ENCODE measurements at regions not wholly inside any gene's neighbourhood (a gene's known extent, or its start where the extent isn't known, plus 50 kb on each side); places are given as distances from the start of the nearest gene placed in this dataset. TPM values are rescaled to one million over a fixed set of nuclear protein-coding genes. Genes with fewer than 3 reads are reported as not detected.
"Not testable (repeated sequence)": the region's sequence is repeated elsewhere in the genome, so short reads cannot be mapped to it uniquely, and the experiment has no call there.

- H3K4me1 ChIP-seq (ENCODE audit: insufficient read depth); H3K27me3 ChIP-seq (replicated peaks; ENCODE audit: insufficient read depth); H3F3A ChIP-seq (ENCODE audit: insufficient read depth); H2AFZ ChIP-seq; H3K79me2 ChIP-seq (ENCODE audit: insufficient read depth); H3K4me2 ChIP-seq (ENCODE audit: unreplicated experiment); H3K9ac ChIP-seq; H3K9me2 ChIP-seq (ENCODE audit: insufficient read depth); H3K27ac ChIP-seq; H4K20me1 ChIP-seq (ENCODE audit: insufficient read depth); H3K36me3 ChIP-seq (ENCODE audit: low read depth); H3K4me3 ChIP-seq; in situ Hi-C loops (cut with MboI); H3K9me3 ChIP-seq (ENCODE audit: low read depth); DNase-seq: not testable (repeated sequence)
- 49 to 57% methylated on average over 21 of the region's 21 CpGs for WGBS, 2 experiments (ENCODE audit: low coverage in 1 of 2, low lambda C conversion rate in 2 of 2, missing lambda C conversion rate in 2 of 2)
Measured at GRCh38 chr10:38635650-38636049, 541.5 kb downstream of the ZNF37A start.

Small RNAs in the stretch of these regions (small RNA-seq; reads per million reads assigned to genes)
- gene AL133173.2 (ENCODE audit: low read depth, low replicate concordance), result not detected
